Common myeloid progenitor, CD34-positive (primary cell): ENCODE measurements at regions not wholly inside any gene's neighbourhood (a gene's known extent, or its start where the extent isn't known, plus 50 kb on each side); places are given as distances from the start of the nearest gene placed in this dataset.

ENCODE experiments used
- CTCF ChIA-PET: fragments of 350-600 bp; sonication (Branson Sonifier 250); formaldehyde crosslinking; loops from one replicate; lab custom pipeline; 2021; ENCODE audit warnings: antibody characterized with exemption; lab: Charles Lee
- POLR2A ChIA-PET: fragments of 350-600 bp; sonication (Branson Sonifier 250); formaldehyde crosslinking; loops from one replicate; lab custom pipeline; 2021; ENCODE audit warnings: antibody characterized with exemption; lab: Charles Lee
- DNase-seq, 3 donors: peaks; one replicate each; pipeline versions ENCODE4 v3.0.0 to v3.0.0-alpha.2; 2013
- H3K27ac ChIP-seq, 2 experiments: 1 replicate in 1 of 2; 2 replicates in 1 of 2; pipeline ENCODE4 v1.7.0; 2013; ENCODE audit warnings: inconsistent platforms in 2 of 2, low read length in 2 of 2, mild to moderate bottlenecking in 2 of 2, low read depth in 1 of 2, moderate library complexity in 1 of 2; ENCODE audit not compliant: severe bottlenecking in 2 of 2, insufficient read depth in 1 of 2, poor library complexity in 1 of 2
- H3K27me3 ChIP-seq, 5 experiments: replicated peaks in 2 of 5; 1 replicate in 3 of 5; 2 replicates in 2 of 5; pipeline versions ENCODE4 v1.6.1 to v1.7.0; 2013; ENCODE audit warnings: low read length in 4 of 5, mild to moderate bottlenecking in 2 of 5, moderate library complexity in 2 of 5, inconsistent platforms in 1 of 5; ENCODE audit not compliant: insufficient read depth in 5 of 5, control insufficient read depth in 4 of 5
- H3K36me3 ChIP-seq, 4 experiments: 1 replicate in 2 of 4; 2 replicates in 2 of 4; pipeline versions ENCODE4 v1.6.1 to v1.7.0; 2013; ENCODE audit warnings: low read length in 3 of 4, control low read depth in 1 of 4, mild to moderate bottlenecking in 1 of 4; ENCODE audit not compliant: control insufficient read depth in 4 of 4, insufficient read depth in 4 of 4
- H3K4me1 ChIP-seq, 4 experiments: 1 replicate in 3 of 4; 2 replicates in 1 of 4; pipeline versions ENCODE4 v1.6.1 to v1.7.1; 2013; ENCODE audit warnings: low read length in 3 of 4, mild to moderate bottlenecking in 3 of 4, control low read depth in 1 of 4, inconsistent platforms in 1 of 4, moderate library complexity in 1 of 4; ENCODE audit not compliant: control insufficient read depth in 4 of 4, insufficient read depth in 4 of 4; ENCODE audit errors: control extremely low read depth in 1 of 4
- H3K4me3 ChIP-seq, 7 experiments: 1 replicate in 4 of 7; 2 replicates in 3 of 7; pipeline versions ENCODE4 v1.5.1 to v1.7.0; 2013; ENCODE audit warnings: mild to moderate bottlenecking in 7 of 7, low read length in 6 of 7, moderate library complexity in 6 of 7, inconsistent platforms in 2 of 7, low read depth in 2 of 7, control low read depth in 1 of 7; ENCODE audit not compliant: insufficient read depth in 4 of 7, control insufficient read depth in 1 of 7; ENCODE audit errors: extremely low read depth in 1 of 7
- H3K9me3 ChIP-seq, 5 experiments: 1 replicate in 4 of 5; 2 replicates in 1 of 5; pipeline versions ENCODE4 v1.6.1 to v1.7.1; 2013; ENCODE audit warnings: low read length in 4 of 5, mild to moderate bottlenecking in 2 of 5, inconsistent platforms in 1 of 5, low read depth in 1 of 5, moderate library complexity in 1 of 5; ENCODE audit not compliant: control insufficient read depth in 4 of 5, insufficient read depth in 2 of 5; ENCODE audit errors: control extremely low read depth in 1 of 5
- WGBS: methylation state at CpG from one replicate; pipeline ENCODE4 v1.1.5; 2013; ENCODE audit not compliant: insufficient coverage; 5-methylcytosine and 5-hydroxymethylcytosine counted together

- ChIA-PET CTCF (no interaction called here), POLR2A (no interaction called here)
- Histone ChIP-seq H3K9me3 (no peaks in the 10 kb centered on the region), H3K4me1 (no peaks in the 10 kb centered on the region), H3K4me3 (no peak overlapping the region), H3K27ac (no peak overlapping the region), H3K36me3 (no peaks in the 10 kb centered on the region), H3K27me3 (peaks cover 0 to 2% (median 0%) of the 10 kb centered on the region in 5 experiments)
- WGBS, result no CpG with 5 or more reads among the region's 2 CpGs
- no peak for DNase-seq
These were observed 734.5 kb downstream of the ZPLD1 start for GRCh38 chr3:103169289-103169688.

- H3K36me3 ChIP-seq, result no peaks in the 10 kb centered on the region
- ChIA-PET CTCF (no interaction called here), POLR2A (no interaction called here)
- peaks cover 0 to 2% (median 0%) of the 10 kb centered on the region in 5 experiments for H3K27me3 ChIP-seq
- no peak overlapping the region for H3K27ac ChIP-seq
- H3K4me3 ChIP-seq, result no peak overlapping the region
- no peak for DNase-seq
- no peaks in the 10 kb centered on the region for H3K9me3 ChIP-seq
- H3K4me1 ChIP-seq, result no peaks in the 10 kb centered on the region
These were observed 735.8 kb downstream of the ZPLD1 start for GRCh38 chr3:103170651-103171050.

- Histone ChIP-seq H3K36me3 (no peaks in the 10 kb centered on the region), H3K4me1 (no peaks in the 10 kb centered on the region), H3K9me3 (no peaks in the 10 kb centered on the region), H3K4me3 (no peak overlapping the region), H3K27ac (no peak overlapping the region), H3K27me3 (peaks cover 0 to 2% (median 0%) of the 10 kb centered on the region in 5 experiments)
- no CpG with 5 or more reads among the region's 1 CpG for WGBS
- ChIA-PET POLR2A (no interaction called here), CTCF (no interaction called here)
- no peak for DNase-seq
These were observed 739.1 kb downstream of the ZPLD1 start for GRCh38 chr3:103173940-103174339.

GRCh38 chr3:103181160-103181559 is 746.3 kb downstream of the ZPLD1 start:
- Histone ChIP-seq H3K9me3 (peaks cover 0 to 2% (median 0%) of the 10 kb centered on the region in 5 experiments), H3K36me3 (no peaks in the 10 kb centered on the region), H3K4me1 (no peaks in the 10 kb centered on the region), H3K27me3 (no peaks in the 10 kb centered on the region), H3K4me3 (no peak overlapping the region), H3K27ac (no peak overlapping the region)
- CTCF ChIA-PET, result no interaction called here
- no peak for DNase-seq
- POLR2A ChIA-PET, result no interaction called here

- Histone ChIP-seq H3K27ac (no peak overlapping the region), H3K36me3 (no peaks in the 10 kb centered on the region), H3K9me3 (peaks cover 0 to 2% (median 0%) of the 10 kb centered on the region in 5 experiments), H3K4me1 (no peaks in the 10 kb centered on the region), H3K27me3 (no peaks in the 10 kb centered on the region), H3K4me3 (no peak overlapping the region)
- no peak for DNase-seq
- ChIA-PET CTCF (no interaction called here), POLR2A (no interaction called here)
These were observed 750.0 kb downstream of the ZPLD1 start for GRCh38 chr3:103184772-103185171.

- Histone ChIP-seq H3K4me1 (no peaks in the 10 kb centered on the region), H3K4me3 (no peak overlapping the region), H3K27me3 (no peaks in the 10 kb centered on the region), H3K36me3 (no peaks in the 10 kb centered on the region), H3K9me3 (peaks cover 0 to 2% (median 0%) of the 10 kb centered on the region in 5 experiments), H3K27ac (no peak overlapping the region)
- POLR2A ChIA-PET, result no interaction called here
- CTCF ChIA-PET, result no interaction called here
- no peak for DNase-seq
These were observed 755.1 kb downstream of the ZPLD1 start for GRCh38 chr3:103189941-103190340.

- Histone ChIP-seq H3K4me1 (no peaks in the 10 kb centered on the region), H3K27ac (no peak overlapping the region), H3K27me3 (no peaks in the 10 kb centered on the region), H3K9me3 (peaks cover 0 to 1% (median 0%) of the 10 kb centered on the region in 5 experiments), H3K36me3 (no peaks in the 10 kb centered on the region), H3K4me3 (no peak overlapping the region)
- POLR2A ChIA-PET, result no interaction called here
- 92% methylated on average over 2 of the region's 4 CpGs for WGBS
- CTCF ChIA-PET, result no interaction called here
- DNase-seq, result no peak
These were observed 760.4 kb downstream of the ZPLD1 start for GRCh38 chr3:103195216-103195615.
